DND-41 (cell line): ENCODE measurements at regions not wholly inside any gene's neighbourhood (a gene's known extent, or its start where the extent isn't known, plus 50 kb on each side); places are given as distances from the start of the nearest gene placed in this dataset.

Source experiments
- ATAC-seq: fragments of 200-7000 bp; cut with Tn5 transposase; 3 replicates; pipeline ENCODE4 v1.9.1; 2021; ENCODE audit warnings: low read depth; ENCODE audit not compliant: insufficient read depth
- DNase-seq: peaks from one replicate; pipeline ENCODE4 v3.0.0-alpha.2; 2020
- H2AFZ ChIP-seq: 2 replicates; pipeline ENCODE4 v1.6.0; 2012; ENCODE audit warnings: low read depth, low read length
- H3K27ac ChIP-seq: 2 replicates; pipeline ENCODE4 v1.5.1; 2012; ENCODE audit warnings: low read length, inconsistent platforms
- H3K27me3 ChIP-seq: fragments of 200-600 bp; sonication (generic); 2 replicates; pipeline ENCODE4 v1.6.0; 2012; ENCODE audit warnings: low read length, mild to moderate bottlenecking, inconsistent platforms; ENCODE audit not compliant: insufficient read depth, poor library complexity
- H3K36me3 ChIP-seq: 2 replicates; pipeline ENCODE4 v1.5.1; 2012; ENCODE audit warnings: low read length, inconsistent platforms; ENCODE audit not compliant: insufficient read depth
- H3K4me1 ChIP-seq: 2 replicates; pipeline ENCODE4 v1.5.1; 2012; ENCODE audit warnings: mild to moderate bottlenecking, low read length; ENCODE audit not compliant: insufficient read depth
- H3K4me2 ChIP-seq: 2 replicates; pipeline ENCODE4 v1.6.0; 2012; ENCODE audit warnings: mild to moderate bottlenecking, moderate library complexity, low read length, inconsistent platforms; ENCODE audit not compliant: insufficient read depth
- H3K4me3 ChIP-seq, 2 experiments: fragments of 200-600 bp in 1 of 2; shearing (Covaris generic) in 1 of 2; 2 replicates each; pipeline ENCODE4 v1.5.1; 2012 to 2016; ENCODE audit warnings: inconsistent platforms in 2 of 2, low read length in 2 of 2, mild to moderate bottlenecking in 2 of 2, low read depth in 1 of 2, moderate library complexity in 1 of 2
- H3K79me2 ChIP-seq: 2 replicates; pipeline ENCODE4 v1.6.0; 2012; ENCODE audit warnings: low read length, inconsistent platforms; ENCODE audit not compliant: insufficient read depth
- H3K9ac ChIP-seq: 2 replicates; pipeline ENCODE4 v1.6.0; 2012; ENCODE audit warnings: low read depth, mild to moderate bottlenecking, inconsistent platforms, low read length, moderate library complexity
- H3K9me3 ChIP-seq: 2 replicates; pipeline ENCODE4 v1.5.1; 2012; ENCODE audit warnings: low read length, moderate library complexity, mild to moderate bottlenecking, inconsistent platforms; ENCODE audit not compliant: insufficient read depth, severe bottlenecking
- H4K20me1 ChIP-seq: 2 replicates; pipeline ENCODE4 v1.6.0; 2012; ENCODE audit warnings: low read length; ENCODE audit not compliant: insufficient read depth
- CTCF ChIP-seq: IDR thresholded peaks from 2 replicates; pipeline ENCODE4 v1.5.1; 2012; ENCODE audit warnings: borderline replicate concordance, low read length, moderate library complexity, mild to moderate bottlenecking; ENCODE audit not compliant: poor library complexity, severe bottlenecking; ENCODE audit errors: extremely low read depth
- EZH2 ChIP-seq: IDR thresholded peaks from 3 replicates; pipeline ENCODE4 v1.6.1; 2012; ENCODE audit warnings: borderline replicate concordance, low read depth, mild to moderate bottlenecking, moderate library complexity, low read length, inconsistent platforms; ENCODE audit not compliant: severe bottlenecking

DNA sequence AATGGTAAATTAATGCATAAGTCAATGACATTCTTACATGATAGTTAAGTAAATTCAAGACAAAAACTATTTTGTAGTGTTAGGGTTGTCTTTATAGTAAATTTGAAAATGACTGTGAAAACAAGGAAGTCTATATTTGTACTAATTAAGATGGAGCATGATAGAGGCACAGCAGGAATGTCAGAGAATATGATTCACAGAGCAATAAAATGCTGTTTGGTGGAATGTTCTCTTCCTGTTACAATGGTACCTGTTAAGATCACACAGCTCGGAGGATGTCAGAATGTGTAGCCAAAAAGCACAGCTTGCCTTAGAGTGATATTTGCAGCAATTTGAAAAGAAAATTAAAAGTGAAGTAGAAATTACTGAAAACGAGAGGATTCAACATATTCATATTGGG lies 2339.7 kb upstream of the RAG2 start:
- H3K79me2 ChIP-seq = no peaks in the 10 kb centered on the region
- no peak overlapping the region for H3K4me3 ChIP-seq
- no peak for ATAC-seq
- no peak for DNase-seq
- TF ChIP-seq CTCF (no peak), EZH2 (no peak)
- no peaks in the 10 kb centered on the region for H4K20me1 ChIP-seq
- no peaks in the 10 kb centered on the region for H3K9me3 ChIP-seq
- H3K4me1 ChIP-seq = no peaks in the 10 kb centered on the region
- H3K36me3 ChIP-seq = no peaks in the 10 kb centered on the region
- no peak overlapping the region for H3K4me2 ChIP-seq
- H3K9ac ChIP-seq = no peak overlapping the region
- H3K27me3 ChIP-seq = no peaks in the 10 kb centered on the region
- no peak overlapping the region for H3K27ac ChIP-seq
- H2AFZ ChIP-seq = no peak overlapping the region

DNA sequence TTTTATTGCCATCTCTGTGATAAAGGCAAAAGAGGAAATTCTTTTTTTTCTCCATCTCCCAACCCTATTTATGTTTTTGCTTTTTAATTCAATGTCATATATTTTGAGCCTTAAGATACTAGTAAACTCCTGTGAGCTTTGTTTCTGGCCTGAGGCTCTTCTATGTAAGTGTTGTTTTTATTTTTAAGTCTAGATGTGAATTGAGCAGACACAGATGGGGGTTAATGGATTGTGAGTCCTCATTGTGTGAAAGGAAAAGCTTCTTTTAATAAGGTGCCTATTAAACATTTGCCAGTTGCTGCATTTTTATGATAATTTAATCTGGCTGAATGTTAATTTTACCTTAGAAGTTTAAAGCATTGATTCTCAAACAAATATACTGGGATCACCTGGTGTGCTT lies 2337.9 kb upstream of the RAG2 start:
- DNase-seq = no peak
- TF ChIP-seq EZH2 (no peak), CTCF (no peak)

DNA sequence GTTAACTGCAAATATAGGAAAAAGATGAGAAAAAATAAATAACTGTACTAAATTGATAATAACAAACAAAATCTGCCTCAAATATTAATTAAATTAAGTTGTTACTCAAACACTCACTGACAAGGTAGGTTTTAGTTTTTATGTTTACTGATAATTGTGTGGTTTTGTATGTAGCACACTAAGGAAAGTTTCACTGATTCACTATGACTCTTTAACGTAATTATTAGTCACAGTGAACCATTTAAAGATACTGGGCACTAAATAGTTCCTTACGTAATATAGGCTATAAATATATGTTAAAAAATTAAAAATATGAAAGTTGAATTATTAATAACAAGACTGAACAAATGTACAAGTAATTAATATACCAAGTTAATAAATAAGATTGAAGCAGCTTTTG lies 2330.0 kb upstream of the RAG2 start:
- H3K4me3 ChIP-seq = no peak overlapping the region
- H3K27ac ChIP-seq = no peak overlapping the region
- H3K9ac ChIP-seq = no peak overlapping the region
- H3K27me3 ChIP-seq = no peaks in the 10 kb centered on the region
- H2AFZ ChIP-seq = no peak overlapping the region
- no peak for TF ChIP-seq CTCF
- no peak for TF ChIP-seq EZH2
- DNase-seq (no peak), ATAC-seq (no peak)
- no peak overlapping the region for H3K4me2 ChIP-seq
- H3K4me1 ChIP-seq = no peaks in the 10 kb centered on the region
- H4K20me1 ChIP-seq = no peaks in the 10 kb centered on the region
- H3K9me3 ChIP-seq = no peaks in the 10 kb centered on the region
- no peaks in the 10 kb centered on the region for H3K36me3 ChIP-seq
- H3K79me2 ChIP-seq = no peaks in the 10 kb centered on the region

More for the DNA sequence above, 2337.9 kb upstream of the RAG2 start:
- no peaks in the 10 kb centered on the region for H3K9me3 ChIP-seq
- H3K4me2 ChIP-seq = no peak overlapping the region
- H3K9ac ChIP-seq = no peak overlapping the region
- no peaks in the 10 kb centered on the region for H3K79me2 ChIP-seq
- H3K4me1 ChIP-seq = no peaks in the 10 kb centered on the region
- no peaks in the 10 kb centered on the region for H3K36me3 ChIP-seq
- H3K27ac ChIP-seq = no peak overlapping the region
- no peak overlapping the region for H3K4me3 ChIP-seq
- no peak for ATAC-seq
- H3K27me3 ChIP-seq = no peaks in the 10 kb centered on the region
- no peaks in the 10 kb centered on the region for H4K20me1 ChIP-seq
- H2AFZ ChIP-seq = no peak overlapping the region

- no peaks in the 10 kb centered on the region for H3K36me3 ChIP-seq
These were observed 2326.6 kb upstream of the RAG2 start for GRCh38 chr11:38924644-38925043.

More at GRCh38 chr11:38924644-38925043, 2326.6 kb upstream of the RAG2 start:
- Histone ChIP-seq H3K4me1 (no peaks in the 10 kb centered on the region), H3K79me2 (no peaks in the 10 kb centered on the region), H3K9me3 (no peaks in the 10 kb centered on the region), H3K27me3 (no peaks in the 10 kb centered on the region), H3K4me3 (no peak overlapping the region), H3K27ac (no peak overlapping the region), H2AFZ (no peak overlapping the region), H4K20me1 (no peaks in the 10 kb centered on the region), H3K4me2 (no peak overlapping the region), H3K9ac (no peak overlapping the region)
- no peak for TF ChIP-seq CTCF
- no peak for TF ChIP-seq EZH2
- DNase-seq (no peak), ATAC-seq (no peak)
